ENCODE measurements at regions not wholly inside any gene's neighbourhood (a gene's known extent, or its start where the extent isn't known, plus 50 kb on each side); places are given as distances from the start of the nearest gene placed in this dataset.

GRCh38 chr9:119443179-119443578 lies 73.9 kb upstream of the BRINP1 start:
- H3K4me3 ChIP-seq (ENCODE audit: low read depth, low read length): no peak overlapping the region
- H2AFZ ChIP-seq: no peak overlapping the region
- no peaks in the 10 kb centered on the region for H3K27me3 ChIP-seq (ENCODE audit: control insufficient read depth, insufficient read depth, low read length)
- no peaks in the 10 kb centered on the region for H3K9me3 ChIP-seq (ENCODE audit: control insufficient read depth, low read length)
- no peaks in the 10 kb centered on the region for H3K4me1 ChIP-seq
- no peaks in the 10 kb centered on the region for H3K79me2 ChIP-seq
- no peaks in the 10 kb centered on the region for H3K36me3 ChIP-seq (ENCODE audit: control insufficient read depth, insufficient read depth, low read length)
- no peak overlapping the region for H3K9ac ChIP-seq
- no peak overlapping the region for H3K27ac ChIP-seq
- no peak for TF ChIP-seq CTCF (IDR thresholded peaks at IDR 0.05)
- no peak overlapping the region for H3K4me2 ChIP-seq (ENCODE audit: low read length)

- Histone ChIP-seq H3K36me3 (ENCODE audit: control insufficient read depth, insufficient read depth, low read length) (no peaks in the 10 kb centered on the region), H3K4me2 (ENCODE audit: low read length) (no peak overlapping the region), H3K9me3 (ENCODE audit: control insufficient read depth, low read length) (no peaks in the 10 kb centered on the region), H3K9ac (no peak overlapping the region), H2AFZ (no peak overlapping the region), H3K4me3 (ENCODE audit: low read depth, low read length) (no peak overlapping the region), H3K27me3 (ENCODE audit: control insufficient read depth, insufficient read depth, low read length) (no peaks in the 10 kb centered on the region), H3K4me1 (no peaks in the 10 kb centered on the region), H3K79me2 (no peaks in the 10 kb centered on the region), H3K27ac (no peak overlapping the region)
- no peak for TF ChIP-seq CTCF (IDR thresholded peaks at IDR 0.05)
Observed at GRCh38 chr9:119441832-119442231, 72.6 kb upstream of the BRINP1 start.

- Histone ChIP-seq H3K4me3 (ENCODE audit: low read depth, low read length) (no peak overlapping the region), H3K4me2 (ENCODE audit: low read length) (no peak overlapping the region), H3K4me1 (no peaks in the 10 kb centered on the region), H3K9me3 (ENCODE audit: control insufficient read depth, low read length) (no peaks in the 10 kb centered on the region), H3K9ac (no peak overlapping the region), H2AFZ (no peak overlapping the region), H3K36me3 (ENCODE audit: control insufficient read depth, insufficient read depth, low read length) (no peaks in the 10 kb centered on the region), H3K27me3 (ENCODE audit: control insufficient read depth, insufficient read depth, low read length) (no peaks in the 10 kb centered on the region), H3K79me2 (no peaks in the 10 kb centered on the region), H3K27ac (no peak overlapping the region)
- TF ChIP-seq CTCF (IDR thresholded peaks at IDR 0.05): no peak
Observed at GRCh38 chr9:119441338-119441737, 72.1 kb upstream of the BRINP1 start.

GRCh38 chr9:119436261-119436660 lies 67.0 kb upstream of the BRINP1 start:
- Histone ChIP-seq H3K4me2 (ENCODE audit: low read length) (no peak overlapping the region), H3K4me3 (ENCODE audit: low read depth, low read length) (no peak overlapping the region), H3K27me3 (ENCODE audit: control insufficient read depth, insufficient read depth, low read length) (no peaks in the 10 kb centered on the region), H3K36me3 (ENCODE audit: control insufficient read depth, insufficient read depth, low read length) (no peaks in the 10 kb centered on the region), H3K27ac (no peak overlapping the region), H3K9ac (no peak overlapping the region), H3K4me1 (no peaks in the 10 kb centered on the region), H3K79me2 (no peaks in the 10 kb centered on the region), H3K9me3 (ENCODE audit: control insufficient read depth, low read length) (no peaks in the 10 kb centered on the region), H2AFZ (no peak overlapping the region)
- no peak for TF ChIP-seq CTCF (IDR thresholded peaks at IDR 0.05)

GRCh38 chr9:119435076-119435475 lies 65.8 kb upstream of the BRINP1 start:
- Histone ChIP-seq H3K9me3 (ENCODE audit: control insufficient read depth, low read length) (no peaks in the 10 kb centered on the region), H3K9ac (no peak overlapping the region), H3K27ac (no peak overlapping the region), H3K4me2 (ENCODE audit: low read length) (no peak overlapping the region), H3K4me3 (ENCODE audit: low read depth, low read length) (no peak overlapping the region), H3K4me1 (no peaks in the 10 kb centered on the region), H3K79me2 (no peaks in the 10 kb centered on the region), H3K36me3 (ENCODE audit: control insufficient read depth, insufficient read depth, low read length) (no peaks in the 10 kb centered on the region), H2AFZ (no peak overlapping the region), H3K27me3 (ENCODE audit: control insufficient read depth, insufficient read depth, low read length) (no peaks in the 10 kb centered on the region)
- TF ChIP-seq CTCF (IDR thresholded peaks at IDR 0.05): no peak
